NCI-H2107 (cell line): ENCODE measurements at regions not wholly inside any gene's neighbourhood (a gene's known extent, or its start where the extent isn't known, plus 50 kb on each side); places are given as distances from the start of the nearest gene placed in this dataset.
"Not testable (repeated sequence)": the region's sequence is repeated elsewhere in the genome, so short reads cannot be mapped to it uniquely, and the experiment has no call there.

Experiments used
- DNase-seq: peaks from one replicate; lab custom pipeline; 2025; lab: John Stamatoyannopoulos, UW

DNA sequence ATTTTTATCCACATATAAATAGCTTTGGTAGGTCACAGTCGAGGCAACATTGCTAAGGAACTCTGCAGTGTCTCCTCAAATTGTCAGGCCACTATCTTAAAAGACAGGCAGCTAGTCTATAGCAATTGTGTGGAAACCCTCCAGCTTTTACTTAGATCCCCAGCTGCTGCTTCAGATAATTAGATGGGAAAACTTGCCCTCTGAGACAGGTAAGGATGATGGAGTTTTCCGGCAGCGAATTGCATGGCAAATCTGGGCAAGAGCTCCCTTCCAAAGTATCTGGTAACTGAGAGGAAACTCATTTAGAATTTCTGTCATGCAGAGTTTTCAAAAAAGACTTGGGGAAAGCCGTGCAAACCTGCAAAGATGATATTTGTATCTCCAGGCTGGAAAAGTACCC lies 886.2 kb downstream of the UQCRFS1 start:
- no peak for DNase-seq

DNA sequence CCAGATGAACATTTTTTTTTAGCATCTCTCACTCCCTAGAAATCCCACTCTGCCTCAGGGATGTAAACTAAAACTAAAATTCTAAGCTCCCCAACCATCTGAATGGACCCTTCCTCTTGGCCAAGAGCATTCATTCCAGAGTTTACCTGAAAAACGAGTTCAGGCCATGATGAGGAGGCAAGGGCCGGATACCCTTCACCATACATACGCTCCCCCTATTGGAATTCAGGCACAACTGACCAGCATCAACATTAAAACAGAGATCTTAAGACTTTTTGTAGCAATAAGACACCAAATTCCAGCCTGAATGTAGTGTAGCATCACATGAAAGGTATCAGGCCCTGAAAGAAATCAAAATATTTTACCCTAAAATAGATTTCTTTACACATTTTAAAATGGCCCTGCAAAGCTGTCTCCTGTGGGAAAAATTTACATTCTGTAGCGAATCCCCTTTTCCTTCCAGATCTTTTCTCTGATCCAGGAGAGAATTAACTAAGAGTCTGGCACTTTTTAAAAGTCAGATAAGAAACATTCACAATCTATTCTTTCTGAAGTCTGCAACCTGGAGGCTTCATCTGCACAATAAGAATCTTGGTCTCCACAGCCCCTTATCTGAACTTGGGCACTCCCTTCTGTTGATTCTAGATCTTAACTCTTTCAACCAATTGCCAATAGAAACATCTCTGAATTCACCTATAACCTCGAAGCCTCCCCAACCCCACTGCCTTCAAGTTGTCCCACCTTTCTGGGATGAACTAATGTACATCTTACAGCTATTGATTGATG lies 888.5 kb downstream of the UQCRFS1 start:
- DNase-seq: no peak

DNA sequence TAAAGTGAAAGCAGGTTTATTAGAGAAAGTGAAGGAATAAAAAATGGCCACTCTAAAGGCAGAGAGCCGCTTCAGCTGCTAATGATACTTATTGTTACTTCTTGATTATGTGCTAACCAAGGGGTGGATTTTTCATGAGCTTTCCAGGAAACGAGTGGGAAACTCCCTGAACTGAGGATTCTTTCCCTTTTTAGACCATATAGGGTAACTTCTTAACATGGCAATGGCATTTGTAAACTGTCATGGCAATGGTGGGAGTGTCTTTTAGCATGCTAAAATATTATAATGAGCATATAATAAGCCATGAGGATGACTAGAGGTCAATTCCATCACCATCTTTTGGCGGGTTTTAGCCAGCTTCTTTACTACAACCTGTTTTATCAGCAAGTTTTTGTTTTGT lies 890.0 kb downstream of the UQCRFS1 start:
- no peak for DNase-seq

DNA sequence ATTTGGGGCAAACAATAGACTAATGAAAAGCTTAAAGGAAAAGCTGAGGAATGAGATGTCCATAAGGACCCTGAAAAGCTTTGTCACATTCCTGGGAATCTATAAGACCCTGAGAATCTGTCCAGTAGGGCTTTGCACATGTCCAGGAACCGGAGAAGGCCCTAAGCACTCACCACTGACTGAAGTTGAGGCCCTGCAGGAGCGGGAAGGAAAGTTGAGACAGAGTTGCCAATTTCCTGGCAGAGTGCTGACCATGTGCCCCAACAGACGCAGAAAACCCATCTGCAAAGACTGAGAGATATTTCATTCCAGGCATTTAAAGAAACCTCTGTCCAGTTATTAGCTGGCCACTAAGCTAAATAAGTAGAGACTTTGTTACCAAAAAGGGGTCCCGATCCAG lies 890.5 kb downstream of the UQCRFS1 start:
- DNase-seq: no peak

DNA sequence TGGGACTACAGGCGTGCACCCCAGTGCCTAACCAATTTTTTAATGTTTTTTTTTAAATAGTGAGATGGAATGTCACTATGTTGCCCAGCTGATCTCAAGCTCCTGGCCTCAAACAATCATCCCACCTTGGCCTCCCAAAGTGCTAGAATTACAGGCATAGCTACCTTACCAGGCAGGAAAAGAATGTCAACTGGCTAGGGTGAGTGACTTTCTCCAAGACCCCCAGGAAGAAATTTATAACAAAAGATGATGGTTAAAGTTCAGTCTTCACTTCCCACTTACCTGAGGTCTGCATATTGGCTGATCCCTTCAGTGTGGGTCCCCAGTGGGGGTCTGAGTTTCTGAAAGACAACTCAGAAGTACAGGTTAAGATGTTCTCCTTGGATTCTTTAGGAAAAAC lies 893.0 kb downstream of the UQCRFS1 start:
- DNase-seq: no peak

DNA sequence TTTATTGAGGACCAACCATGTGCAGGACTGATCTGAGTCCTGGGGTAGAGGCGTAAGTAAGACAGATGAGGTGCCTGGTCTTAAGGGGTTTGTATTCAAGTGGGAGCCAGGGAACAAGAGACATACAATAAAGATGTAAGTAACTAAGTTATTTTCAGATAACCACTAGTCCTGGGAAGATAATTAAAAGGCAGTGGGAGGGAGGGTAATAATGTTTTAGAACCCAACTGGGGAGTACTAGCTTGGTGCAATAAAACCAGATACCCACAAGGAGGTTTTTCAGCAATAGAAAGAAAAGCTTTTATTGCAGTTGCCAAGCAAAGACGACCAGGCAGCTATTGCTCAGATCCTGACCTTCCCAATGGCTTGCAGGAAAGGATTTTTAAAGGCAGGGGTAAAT lies 893.7 kb downstream of the UQCRFS1 start:
- no peak for DNase-seq

DNA sequence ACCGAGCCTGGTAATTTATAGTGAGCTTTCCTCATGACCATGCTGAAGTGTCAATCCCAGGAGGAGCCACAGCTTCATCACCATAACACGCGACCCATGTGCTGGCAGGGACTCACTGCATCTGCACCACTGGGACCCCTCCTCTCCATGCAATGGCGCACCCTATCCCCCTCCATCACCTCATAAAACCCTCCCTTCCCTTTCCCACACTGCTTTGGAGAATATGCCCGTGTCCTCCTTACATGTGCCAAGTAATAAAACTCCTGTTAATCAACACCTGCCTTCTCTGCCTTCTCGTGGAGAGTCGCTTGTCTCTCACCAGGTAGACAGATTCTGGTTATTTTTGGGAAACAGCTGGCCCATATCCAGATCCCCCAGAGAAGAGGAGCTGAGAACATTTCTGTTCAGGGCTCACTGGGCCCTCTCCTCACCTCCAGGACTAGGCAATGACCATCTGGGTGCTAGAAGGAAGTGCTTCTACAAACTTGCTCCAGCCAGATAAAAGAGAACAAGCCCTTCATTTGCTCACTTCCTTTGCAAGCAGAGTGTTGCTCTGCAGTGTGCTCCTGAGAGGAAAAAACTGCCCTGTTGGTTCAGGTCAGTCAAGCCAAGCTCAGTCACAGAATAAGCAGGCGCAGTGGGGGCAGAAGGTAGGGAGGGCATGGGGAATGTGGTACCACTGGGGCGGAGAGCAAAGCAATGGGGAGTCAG lies 894.3 kb downstream of the UQCRFS1 start:
- no peak for DNase-seq

DNA sequence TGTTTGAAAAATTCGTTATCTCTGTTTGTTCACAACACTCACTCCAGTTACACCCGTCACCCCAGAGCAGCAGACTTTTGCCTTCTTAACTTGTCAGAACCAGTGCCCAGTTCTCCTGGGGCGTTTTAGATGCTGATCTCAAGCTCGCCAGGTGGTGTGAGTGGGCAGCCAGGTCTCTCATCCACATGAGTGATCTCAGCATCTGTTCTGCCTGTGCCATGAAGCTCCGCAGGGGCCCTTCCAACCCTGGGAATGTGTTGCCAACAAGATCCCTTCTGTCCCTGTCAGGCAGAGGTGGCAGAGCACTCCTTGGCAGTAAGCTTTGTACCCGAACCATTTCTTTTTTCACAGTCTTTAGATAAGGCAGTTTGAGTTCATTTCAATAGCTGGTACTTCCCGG lies 896.5 kb downstream of the UQCRFS1 start:
- DNase-seq: no peak

DNA sequence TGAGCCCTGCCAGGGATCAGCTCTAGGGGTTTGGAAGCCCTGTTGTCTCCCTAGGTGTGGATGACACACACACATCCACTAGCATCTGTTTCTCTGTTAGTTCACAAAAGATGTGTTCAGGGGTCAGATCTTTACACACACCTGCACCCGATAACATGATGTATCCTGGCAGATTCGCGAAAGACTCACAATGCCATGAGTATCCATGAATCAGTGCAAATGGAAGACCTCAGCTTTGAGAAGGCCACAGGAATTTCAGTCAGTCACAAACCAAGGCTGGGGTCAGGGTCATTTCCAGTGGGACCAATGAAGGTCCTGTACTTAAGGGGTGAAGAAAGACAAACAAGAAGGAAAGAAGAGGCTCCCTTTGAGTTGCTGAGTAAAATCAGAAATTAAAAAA lies 898.2 kb downstream of the UQCRFS1 start:
- DNase-seq: no peak

DNA sequence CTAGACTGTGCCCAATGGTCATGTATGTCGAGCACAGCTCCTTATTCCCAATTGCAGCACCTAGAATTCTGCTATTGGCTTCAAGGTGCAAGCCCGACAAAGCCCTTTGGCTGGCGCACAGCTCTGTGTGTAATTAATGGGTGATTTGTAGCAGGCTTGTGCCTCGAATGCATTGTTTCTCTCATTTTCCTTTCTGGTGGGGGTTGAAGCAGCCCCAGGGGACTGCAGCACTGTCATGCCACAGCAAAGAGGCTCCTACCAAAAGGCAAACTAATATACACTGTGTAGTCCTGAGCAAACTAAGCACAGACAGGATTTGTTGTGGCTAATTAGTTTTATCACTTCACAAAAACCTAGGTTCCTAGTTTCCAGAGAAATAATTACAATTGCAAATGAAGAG lies 898.7 kb downstream of the UQCRFS1 start:
- DNase-seq: no peak

DNA sequence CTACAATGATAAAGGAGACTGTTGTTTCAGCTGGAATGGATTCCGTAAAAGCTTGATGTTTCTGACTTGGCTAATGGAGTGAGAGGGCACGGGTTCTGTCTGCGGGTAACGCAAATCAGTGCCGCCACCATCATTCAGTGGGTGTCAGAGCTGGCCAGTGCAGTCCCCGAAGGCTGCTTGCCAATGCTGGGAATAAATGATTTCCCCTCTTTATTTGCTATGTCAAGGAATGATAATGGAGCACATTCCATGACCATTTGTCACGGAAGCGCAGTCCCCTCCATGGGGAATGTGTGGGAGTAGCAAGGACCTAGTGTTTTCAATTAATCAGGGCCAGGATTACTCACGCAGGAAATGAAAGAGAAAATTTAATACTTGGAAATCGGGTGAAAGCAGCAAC lies 899.3 kb downstream of the UQCRFS1 start:
- DNase-seq: no peak

DNA sequence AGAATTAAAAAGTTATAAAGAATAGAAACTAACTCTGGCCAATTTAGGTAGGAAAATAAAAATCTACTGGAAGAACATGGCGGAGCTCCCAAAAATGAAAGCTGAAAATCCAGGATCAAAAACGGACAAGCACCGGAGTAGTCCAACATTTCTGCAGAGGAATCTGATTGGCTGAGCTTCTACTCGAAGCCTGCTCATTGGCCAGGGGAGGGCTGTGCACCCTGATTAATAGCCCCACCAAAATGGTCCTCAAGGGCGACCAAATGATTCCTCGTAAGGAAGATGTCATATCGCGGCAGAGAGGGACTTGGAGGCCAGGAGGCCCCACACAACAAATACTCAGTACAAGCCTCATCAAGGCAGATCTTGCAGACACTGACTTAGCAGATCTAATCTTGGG lies 900.7 kb downstream of the UQCRFS1 start:
- DNase-seq: no peak

DNA sequence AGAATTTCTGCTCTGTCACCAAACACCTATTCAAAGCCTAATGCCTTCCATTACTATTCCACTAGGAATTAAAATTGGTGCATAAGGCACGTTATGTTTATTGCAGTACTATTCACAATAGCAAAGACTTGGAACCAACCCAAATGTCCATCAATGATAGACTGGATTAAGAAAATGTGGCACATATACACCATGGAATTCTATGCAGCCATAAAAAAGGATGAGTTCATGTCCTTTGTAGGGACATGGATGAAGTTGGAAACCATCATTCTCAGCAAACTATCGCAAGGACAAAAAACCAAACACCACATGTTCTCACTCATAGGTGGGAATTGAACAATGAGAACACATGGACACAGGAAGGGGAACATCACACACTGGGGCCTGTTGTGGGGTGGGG lies 902.1 kb downstream of the UQCRFS1 start:
- not testable (repeated sequence) for DNase-seq

DNA sequence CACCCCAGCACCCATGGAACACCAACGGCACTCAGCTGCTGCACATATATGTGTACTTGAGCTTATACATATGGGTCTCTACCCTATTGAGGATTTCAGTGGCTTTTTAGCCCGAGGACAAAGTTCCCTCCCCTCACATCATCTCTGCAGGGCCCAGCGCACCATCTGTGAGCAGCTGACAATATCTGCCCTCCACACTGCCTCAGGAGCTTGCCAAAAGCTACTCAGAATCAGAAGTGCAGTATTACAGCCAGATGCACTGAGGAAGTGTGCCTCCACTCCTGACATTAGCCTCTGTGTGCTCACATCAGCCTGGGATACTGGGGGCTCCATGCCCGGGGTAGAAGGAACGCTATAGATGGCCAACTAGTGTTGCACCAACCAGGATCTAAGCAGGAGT lies 903.9 kb downstream of the UQCRFS1 start:
- DNase-seq: no peak

DNA sequence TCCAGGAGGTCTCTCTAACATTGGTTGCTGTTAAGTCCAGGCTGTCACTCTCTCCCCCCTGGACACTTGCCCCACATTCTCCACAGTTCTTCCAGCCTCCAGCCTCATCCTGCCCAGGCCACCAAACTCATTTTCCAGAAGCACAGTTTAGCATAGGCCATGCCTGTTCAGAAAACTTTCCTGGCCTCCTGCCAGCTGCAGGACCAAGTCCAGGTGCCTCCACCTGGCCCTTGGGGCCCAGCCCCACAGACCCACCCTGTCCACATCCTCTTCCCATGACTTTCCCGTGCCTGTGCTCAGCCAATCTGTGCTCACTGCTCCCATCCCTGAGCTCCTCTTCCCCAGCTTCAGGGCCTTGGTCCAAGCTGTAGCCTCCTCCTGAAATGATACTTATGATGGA lies 905.0 kb downstream of the UQCRFS1 start:
- DNase-seq: no peak

DNA sequence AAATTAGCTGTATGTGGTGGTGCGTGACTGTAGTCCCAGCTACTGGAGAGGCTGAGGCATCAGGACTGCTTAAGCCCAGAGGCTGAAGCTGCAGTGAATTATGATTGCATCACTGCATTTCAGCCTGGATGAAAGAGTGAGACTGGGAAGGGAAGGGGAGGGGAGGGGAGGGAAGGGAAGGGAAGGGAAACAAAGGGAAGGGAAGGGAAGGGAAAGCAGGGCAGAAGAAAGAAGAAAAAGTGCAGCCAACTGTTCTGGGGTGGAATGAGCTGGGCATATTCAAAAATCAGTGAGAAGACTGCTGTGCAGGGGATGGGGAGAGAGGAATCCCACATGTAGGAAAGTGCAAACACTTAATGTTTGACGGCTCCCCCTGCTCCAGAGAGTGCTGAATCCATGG lies 905.5 kb downstream of the UQCRFS1 start:
- DNase-seq: no peak

DNA sequence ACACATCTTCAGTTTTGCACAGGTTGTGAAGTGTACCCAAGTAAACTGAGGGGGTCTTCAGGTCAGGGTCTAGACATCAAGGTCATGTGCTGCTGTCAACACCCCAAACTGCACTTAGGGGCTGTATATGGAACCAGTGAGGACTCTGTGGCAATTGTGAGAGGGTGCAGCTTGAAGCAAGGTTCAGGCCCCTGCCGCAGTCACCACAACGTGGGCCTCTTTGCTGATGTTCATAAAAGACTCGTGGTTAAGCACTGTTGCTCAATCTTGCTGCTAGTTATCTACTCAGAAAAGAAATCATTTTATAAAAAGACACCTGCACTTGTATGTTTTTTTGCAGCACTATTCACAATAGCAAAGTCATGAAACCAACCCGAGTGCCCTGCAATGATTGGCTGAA lies 907.4 kb downstream of the UQCRFS1 start:
- no peak for DNase-seq

DNA sequence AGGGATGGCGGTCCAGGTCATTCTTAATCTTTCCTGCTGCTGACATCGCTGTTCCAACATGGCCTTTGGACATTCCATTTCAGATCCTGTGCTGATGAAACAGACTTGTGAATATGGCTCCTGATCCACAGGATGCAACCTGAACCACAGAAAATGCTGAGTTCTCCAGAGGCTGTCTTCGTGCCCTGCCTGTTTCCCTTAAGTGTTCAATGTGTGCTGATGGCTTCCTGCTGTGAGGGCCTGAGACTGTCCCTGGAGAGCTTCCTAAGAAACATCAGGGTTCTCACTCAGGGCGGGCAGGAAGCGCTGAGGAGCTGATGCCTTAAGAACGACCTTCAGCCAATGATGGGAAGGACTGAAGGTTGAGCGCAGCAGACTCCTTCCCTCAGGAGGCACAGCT lies 909.4 kb downstream of the UQCRFS1 start:
- no peak for DNase-seq

DNA sequence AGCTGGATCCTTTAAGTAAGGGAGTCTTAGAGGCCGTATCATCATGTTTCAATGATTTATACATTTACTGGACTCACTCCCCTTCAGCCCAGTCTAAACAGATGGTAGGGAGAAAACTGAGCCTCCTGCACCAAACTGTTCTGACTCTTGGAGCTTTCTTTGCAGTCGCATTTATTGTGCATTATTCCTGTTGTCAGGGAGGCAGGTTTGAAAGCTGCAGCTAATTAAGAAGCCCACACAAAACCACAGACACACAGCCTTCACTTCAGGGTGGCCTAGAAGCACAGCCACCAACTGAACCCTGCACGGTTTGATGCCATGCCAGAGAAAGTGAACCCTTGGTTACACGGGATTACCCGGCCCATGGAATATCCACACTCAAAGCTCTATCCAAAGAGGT lies 911.0 kb downstream of the UQCRFS1 start:
- DNase-seq: no peak

DNA sequence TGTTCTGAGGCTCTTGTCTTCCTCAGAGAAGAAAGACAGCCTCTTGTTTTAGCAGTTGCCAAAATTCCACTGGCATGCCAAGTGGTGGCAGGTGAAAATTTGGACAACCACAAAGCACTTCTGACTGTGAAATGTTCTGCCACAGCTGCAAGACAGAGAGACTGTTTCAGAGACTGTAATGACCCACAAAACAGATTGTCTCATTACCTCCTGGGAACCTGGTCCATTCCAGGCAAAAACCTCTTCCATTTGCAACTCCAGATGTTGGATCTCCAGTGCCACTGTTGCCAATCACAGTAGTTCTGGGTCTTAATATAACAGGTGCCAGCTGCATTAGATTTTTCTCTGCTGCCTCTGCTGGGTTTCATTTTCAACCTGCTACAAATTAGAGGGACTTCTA lies 911.5 kb downstream of the UQCRFS1 start:
- DNase-seq: no peak

DNA sequence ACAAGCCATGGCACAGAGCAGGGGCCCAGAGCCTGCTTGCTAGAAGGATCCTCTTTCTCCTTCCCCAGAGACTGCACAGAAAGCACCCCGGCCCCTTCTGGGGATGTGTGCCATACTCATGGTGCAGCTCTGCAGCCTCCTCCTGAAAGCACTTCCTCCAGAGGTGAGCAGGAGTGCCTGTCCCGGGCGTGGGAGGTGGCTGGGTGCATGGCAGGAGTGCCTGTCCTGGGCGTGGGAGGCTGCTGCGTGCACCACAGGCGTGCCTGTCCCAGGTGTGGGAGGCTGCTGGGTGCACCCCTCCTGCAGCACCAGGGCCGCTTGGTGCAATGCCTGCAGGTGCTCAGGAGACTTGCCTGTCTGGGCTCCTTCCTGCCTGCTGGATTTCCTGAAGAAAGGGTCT lies 913.3 kb downstream of the UQCRFS1 start:
- DNase-seq: no peak

DNA sequence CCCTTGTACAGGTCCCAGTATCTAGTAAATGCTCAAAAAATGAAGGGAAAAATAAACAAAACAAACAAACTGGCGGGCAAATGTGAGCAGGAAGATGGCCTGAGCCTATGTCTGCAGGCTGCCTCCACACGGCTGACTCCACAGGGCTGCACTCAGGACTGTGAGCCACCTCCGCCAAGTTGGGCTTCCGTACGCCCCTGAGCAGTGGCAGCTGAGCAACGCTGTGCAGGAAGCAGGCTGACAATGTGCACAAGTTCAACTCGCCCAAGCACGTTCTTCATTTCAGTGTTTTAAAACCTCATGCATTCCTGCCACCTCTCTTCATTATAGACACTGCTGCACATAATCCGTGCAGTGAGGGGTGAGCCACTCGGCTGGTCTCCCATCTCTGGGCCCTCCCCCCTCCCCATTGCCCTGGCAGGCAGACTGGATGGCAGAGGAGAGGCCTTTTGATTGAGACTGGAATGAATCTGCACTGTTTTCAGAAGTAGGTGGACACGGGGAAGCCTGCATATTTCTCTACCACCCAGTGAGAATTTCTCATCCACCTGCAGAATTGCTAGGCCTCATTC lies 915.3 kb downstream of the UQCRFS1 start:
- DNase-seq: no peak

DNA sequence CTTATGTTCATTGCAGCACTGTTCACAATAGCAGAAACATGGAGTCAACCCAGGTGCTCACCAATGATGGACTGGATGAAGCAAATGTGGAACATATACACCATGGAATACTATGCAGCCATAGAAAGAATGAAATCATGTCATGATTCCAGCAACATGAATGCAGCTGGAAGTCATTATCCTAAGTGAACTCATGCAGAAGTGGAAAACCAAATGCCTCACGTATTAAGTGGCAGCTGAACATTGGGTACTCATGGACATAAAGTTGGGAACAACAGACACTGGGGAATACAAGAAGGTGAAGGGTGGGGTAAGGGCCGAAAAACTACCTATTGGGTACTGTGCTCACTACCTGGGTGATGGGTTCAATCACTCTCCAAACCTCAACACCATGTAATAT lies 915.9 kb downstream of the UQCRFS1 start:
- DNase-seq: no peak

DNA sequence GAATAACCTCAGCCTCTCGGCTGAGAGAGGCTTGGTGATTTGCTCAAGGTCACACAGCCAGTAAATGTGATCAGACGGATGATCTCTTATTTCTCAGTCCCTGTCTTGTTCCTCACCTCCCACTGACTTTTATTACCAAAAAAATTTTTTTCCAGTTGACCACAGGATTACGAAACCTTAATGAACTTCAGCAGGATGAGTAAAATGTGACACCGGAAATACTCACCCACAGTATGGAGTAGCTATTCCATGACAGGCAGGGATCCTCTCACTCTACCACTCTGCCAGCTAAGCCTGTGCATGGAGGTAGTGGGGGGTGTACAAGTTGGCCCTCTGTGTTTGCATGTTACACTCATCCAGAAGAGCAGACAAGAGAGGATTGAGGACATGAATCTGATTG lies 916.4 kb downstream of the UQCRFS1 start:
- DNase-seq: no peak
